Astrocyte (in vitro differentiated cells and primary cell): ENCODE measurements at regions not wholly inside any gene's neighbourhood (a gene's known extent, or its start where the extent isn't known, plus 50 kb on each side); places are given as distances from the start of the nearest gene placed in this dataset.

Experiments
- DNase-seq: peaks from one replicate; pipeline ENCODE4 v3.0.0-alpha.2; 2010; ENCODE audit warnings: low read depth
- FAIRE-seq: peaks from 2 replicates; lab custom pipeline; 2011; peaks lifted over from hg19 to GRCh38; lab: Jason Lieb, UNC
- H2AFZ ChIP-seq: 2 replicates; pipeline ENCODE4 v1.6.0; 2012; ENCODE audit warnings: low read depth, low read length, inconsistent platforms
- H3K27ac ChIP-seq: 2 replicates; pipeline ENCODE4 v1.5.1; 2011; ENCODE audit warnings: low read depth, low read length, inconsistent platforms
- H3K27me3 ChIP-seq: 2 replicates; pipeline ENCODE4 v1.6.0; 2011; ENCODE audit warnings: low read length, inconsistent platforms; ENCODE audit not compliant: insufficient read depth
- H3K36me3 ChIP-seq: 2 replicates; pipeline ENCODE4 v1.5.1; 2011; ENCODE audit warnings: low read length, inconsistent platforms; ENCODE audit not compliant: insufficient read depth
- H3K4me1 ChIP-seq: 2 replicates; pipeline ENCODE4 v1.5.1; 2011; ENCODE audit warnings: low read length, inconsistent platforms; ENCODE audit not compliant: insufficient read depth
- H3K4me2 ChIP-seq: 2 replicates; pipeline ENCODE4 v1.6.0; 2012; ENCODE audit warnings: low read length, inconsistent platforms
- H3K4me3 ChIP-seq: 2 replicates; pipeline ENCODE4 v1.5.1; 2011; ENCODE audit warnings: low read depth, mild to moderate bottlenecking, low read length, inconsistent platforms; ENCODE audit not compliant: insufficient read depth
- H3K79me2 ChIP-seq: 2 replicates; pipeline ENCODE4 v1.6.0; 2012; ENCODE audit warnings: mild to moderate bottlenecking, low read length, inconsistent platforms; ENCODE audit not compliant: insufficient read depth
- H3K9ac ChIP-seq: 2 replicates; pipeline ENCODE4 v1.6.0; 2012; ENCODE audit warnings: mild to moderate bottlenecking, low read length, inconsistent platforms
- H3K9me3 ChIP-seq: 2 replicates; pipeline ENCODE4 v1.5.1; 2012; ENCODE audit warnings: low read depth, mild to moderate bottlenecking, low read length, inconsistent platforms; ENCODE audit not compliant: insufficient read depth
- H4K20me1 ChIP-seq: 2 replicates; pipeline ENCODE4 v1.6.0; 2012; ENCODE audit warnings: low read length, inconsistent platforms; ENCODE audit not compliant: insufficient read depth
- H3K27ac Mint-ChIP-seq: one replicate; pipeline ENCODE4 v1.8.0; 2021; ENCODE audit warnings: mild to moderate bottlenecking, mixed read lengths; ENCODE audit not compliant: unreplicated experiment
- H3K27me3 Mint-ChIP-seq: one replicate; pipeline ENCODE4 v1.8.0; 2021; ENCODE audit warnings: low read depth, mixed read lengths; ENCODE audit not compliant: unreplicated experiment
- H3K36me3 Mint-ChIP-seq: one replicate; pipeline ENCODE4 v1.8.0; 2021; ENCODE audit warnings: low read depth, mixed read lengths; ENCODE audit not compliant: unreplicated experiment
- H3K4me1 Mint-ChIP-seq: one replicate; pipeline ENCODE4 v1.8.0; 2021; ENCODE audit warnings: low read depth, mixed read lengths; ENCODE audit not compliant: unreplicated experiment
- H3K4me3 Mint-ChIP-seq: one replicate; pipeline ENCODE4 v1.8.0; 2021; ENCODE audit warnings: mild to moderate bottlenecking, moderate library complexity, mixed read lengths; ENCODE audit not compliant: unreplicated experiment
- H3K9me3 Mint-ChIP-seq: one replicate; pipeline ENCODE4 v1.8.0; 2021; ENCODE audit warnings: mild to moderate bottlenecking, mixed read lengths; ENCODE audit not compliant: unreplicated experiment
- CTCF ChIP-seq: IDR thresholded peaks from 2 replicates; pipeline ENCODE4 v1.5.1; 2011; ENCODE audit warnings: low read depth, mild to moderate bottlenecking, inconsistent platforms, low read length, moderate library complexity; ENCODE audit not compliant: insufficient read depth
- EZH2 ChIP-seq: IDR thresholded peaks from 2 replicates; pipeline ENCODE4 v1.6.1; 2012; ENCODE audit warnings: mild to moderate bottlenecking, low read length, inconsistent platforms; ENCODE audit not compliant: insufficient read depth

GRCh38 chr4:187176261-187176910 lies 452.7 kb upstream of the FAT1 start:
- DNase-seq = no peak
- Mint-ChIP-seq H3K4me1 (peaks cover 7% of the 10 kb centered on the region), H3K27ac (no peak overlapping the region), H3K9me3 (no peaks in the 10 kb centered on the region), H3K36me3 (no peaks in the 10 kb centered on the region), H3K27me3 (peaks cover 3% of the 10 kb centered on the region), H3K4me3 (no peak overlapping the region)
- no peaks in the 10 kb centered on the region for H4K20me1 ChIP-seq
- H3K4me2 ChIP-seq = no peak overlapping the region
- H3K27ac ChIP-seq = no peak overlapping the region
- TF ChIP-seq EZH2 (no peak), CTCF (no peak)
- no peaks in the 10 kb centered on the region for H3K9me3 ChIP-seq
- H3K79me2 ChIP-seq = no peaks in the 10 kb centered on the region
- H3K27me3 ChIP-seq = no peaks in the 10 kb centered on the region
- no peak overlapping the region for H2AFZ ChIP-seq
- FAIRE-seq = no peak
- H3K4me1 ChIP-seq = no peaks in the 10 kb centered on the region
- no peak overlapping the region for H3K9ac ChIP-seq
- H3K4me3 ChIP-seq = no peak overlapping the region
- no peaks in the 10 kb centered on the region for H3K36me3 ChIP-seq

- Mint-ChIP-seq H3K4me3 (no peak overlapping the region), H3K4me1 (peaks cover under 1% of the 10 kb centered on the region), H3K9me3 (no peaks in the 10 kb centered on the region), H3K27me3 (peaks cover 3% of the 10 kb centered on the region), H3K36me3 (no peaks in the 10 kb centered on the region), H3K27ac (no peak overlapping the region)
- Histone ChIP-seq H3K4me2 (no peak overlapping the region), H3K36me3 (no peaks in the 10 kb centered on the region), H3K4me1 (peaks cover 2% of the 10 kb centered on the region), H4K20me1 (no peaks in the 10 kb centered on the region), H3K9ac (no peak overlapping the region), H3K4me3 (no peak overlapping the region), H3K9me3 (no peaks in the 10 kb centered on the region), H3K27ac (no peak overlapping the region), H2AFZ (no peak overlapping the region), H3K27me3 (no peaks in the 10 kb centered on the region), H3K79me2 (no peaks in the 10 kb centered on the region)
- DNase-seq (no peak), FAIRE-seq (no peak)
- TF ChIP-seq EZH2 = no peak
- TF ChIP-seq CTCF = no peak
Observed at GRCh38 chr4:187178084-187178483, 454.4 kb upstream of the FAT1 start.

- H3K4me2 ChIP-seq = no peak overlapping the region
- Mint-ChIP-seq H3K4me1 (peaks cover 4% of the 10 kb centered on the region), H3K9me3 (no peaks in the 10 kb centered on the region), H3K4me3 (no peak overlapping the region), H3K27me3 (peaks cover 3% of the 10 kb centered on the region), H3K36me3 (no peaks in the 10 kb centered on the region), H3K27ac (no peak overlapping the region)
- H3K9ac ChIP-seq = no peak overlapping the region
- FAIRE-seq (no peak), DNase-seq (no peak)
- TF ChIP-seq CTCF (no peak), EZH2 (no peak)
- no peaks in the 10 kb centered on the region for H3K79me2 ChIP-seq
- no peak overlapping the region for H2AFZ ChIP-seq
- no peaks in the 10 kb centered on the region for H4K20me1 ChIP-seq
- H3K4me3 ChIP-seq = no peak overlapping the region
- H3K27ac ChIP-seq = no peak overlapping the region
- no peaks in the 10 kb centered on the region for H3K27me3 ChIP-seq
- no peaks in the 10 kb centered on the region for H3K36me3 ChIP-seq
- no peaks in the 10 kb centered on the region for H3K9me3 ChIP-seq
- H3K4me1 ChIP-seq = peaks cover 7% of the 10 kb centered on the region
Observed at GRCh38 chr4:187178587-187178986, 454.9 kb upstream of the FAT1 start.
